ENCODE measurements at regions not wholly inside any gene's neighbourhood (a gene's known extent, or its start where the extent isn't known, plus 50 kb on each side); places are given as distances from the start of the nearest gene placed in this dataset.

GRCh38 chr1:5639106-5639722 lies 353.0 kb downstream of the NPHP4 start:
- Histone ChIP-seq H3K4me1 (ENCODE audit: control insufficient read depth, low read length) (no peaks in the 10 kb centered on the region), H3K4me3 (ENCODE audit: low read length) (no peak overlapping the region)

DNA sequence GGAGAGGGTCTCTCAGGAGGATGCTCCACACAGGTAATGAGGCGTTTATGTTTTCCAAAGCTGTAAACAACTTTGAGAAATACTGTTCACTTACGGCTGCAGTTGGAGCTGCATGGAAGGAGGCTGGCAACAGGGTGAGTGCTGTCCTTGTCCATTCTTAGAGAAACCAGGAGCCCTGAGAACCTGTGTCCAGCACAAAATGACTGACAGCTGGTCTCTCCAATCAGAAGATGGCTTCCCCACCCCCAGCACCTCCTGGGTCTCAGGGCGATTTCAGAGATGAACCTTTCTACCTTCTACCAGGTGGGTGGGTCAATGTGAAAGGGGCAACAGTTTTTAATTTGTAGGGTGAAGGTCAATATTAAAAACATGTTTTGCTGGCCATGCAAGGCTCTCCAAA lies 353.6 kb downstream of the NPHP4 start:
- Histone ChIP-seq H3K4me1 (ENCODE audit: control insufficient read depth, low read length) (no peaks in the 10 kb centered on the region), H3K36me3 (ENCODE audit: control insufficient read depth, low read length) (no peaks in the 10 kb centered on the region), H3F3A (ENCODE audit: control insufficient read depth, insufficient read depth) (no peaks in the 10 kb centered on the region), H3K27ac (ENCODE audit: low read depth, low read length) (no peak overlapping the region), H3K4me2 (ENCODE audit: low read length) (no peak overlapping the region), H3K9me2 (replicated peaks; ENCODE audit: control insufficient read depth, low read length) (no peaks in the 10 kb centered on the region), H3K9me3 (ENCODE audit: control insufficient read depth, insufficient read depth, low read length) (no peaks in the 10 kb centered on the region), H4K20me1 (ENCODE audit: control insufficient read depth, insufficient read depth, low read depth, low read length) (no peaks in the 10 kb centered on the region), H3K27me3 (ENCODE audit: control insufficient read depth, low read length) (no peaks in the 10 kb centered on the region), H3K79me2 (ENCODE audit: control insufficient read depth, low read length) (no peaks in the 10 kb centered on the region), H3K4me3 (ENCODE audit: low read length) (no peak overlapping the region)
- no peak for TF ChIP-seq EZH2phosphoT487 (IDR thresholded peaks at IDR 0.05; ENCODE audit: borderline replicate concordance, low read length)
- TF ChIP-seq, protein P1, sequence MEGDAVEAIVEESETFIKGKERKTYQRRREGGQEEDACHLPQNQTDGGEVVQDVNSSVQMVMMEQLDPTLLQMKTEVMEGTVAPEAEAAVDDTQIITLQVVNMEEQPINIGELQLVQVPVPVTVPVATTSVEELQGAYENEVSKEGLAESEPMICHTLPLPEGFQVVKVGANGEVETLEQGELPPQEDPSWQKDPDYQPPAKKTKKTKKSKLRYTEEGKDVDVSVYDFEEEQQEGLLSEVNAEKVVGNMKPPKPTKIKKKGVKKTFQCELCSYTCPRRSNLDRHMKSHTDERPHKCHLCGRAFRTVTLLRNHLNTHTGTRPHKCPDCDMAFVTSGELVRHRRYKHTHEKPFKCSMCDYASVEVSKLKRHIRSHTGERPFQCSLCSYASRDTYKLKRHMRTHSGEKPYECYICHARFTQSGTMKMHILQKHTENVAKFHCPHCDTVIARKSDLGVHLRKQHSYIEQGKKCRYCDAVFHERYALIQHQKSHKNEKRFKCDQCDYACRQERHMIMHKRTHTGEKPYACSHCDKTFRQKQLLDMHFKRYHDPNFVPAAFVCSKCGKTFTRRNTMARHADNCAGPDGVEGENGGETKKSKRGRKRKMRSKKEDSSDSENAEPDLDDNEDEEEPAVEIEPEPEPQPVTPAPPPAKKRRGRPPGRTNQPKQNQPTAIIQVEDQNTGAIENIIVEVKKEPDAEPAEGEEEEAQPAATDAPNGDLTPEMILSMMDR (IDR thresholded peaks at IDR 0.05; ENCODE audit: low read depth, low read length, poor library complexity, severe bottlenecking) = no peak

More at GRCh38 chr1:5639106-5639722, 353.0 kb downstream of the NPHP4 start:
- H3K4me2 ChIP-seq (ENCODE audit: low read length) = no peak overlapping the region
- H3F3A ChIP-seq (ENCODE audit: control insufficient read depth, insufficient read depth) = no peaks in the 10 kb centered on the region
- no peaks in the 10 kb centered on the region for H3K9me2 ChIP-seq (replicated peaks; ENCODE audit: control insufficient read depth, low read length)
- TF ChIP-seq, protein P1 (IDR thresholded peaks at IDR 0.05; ENCODE audit: low read depth, low read length, poor library complexity, severe bottlenecking) = no peak
- TF ChIP-seq EZH2phosphoT487 (IDR thresholded peaks at IDR 0.05; ENCODE audit: borderline replicate concordance, low read length) = no peak
- H4K20me1 ChIP-seq (ENCODE audit: control insufficient read depth, insufficient read depth, low read depth, low read length) = no peaks in the 10 kb centered on the region
- no peak overlapping the region for H3K27ac ChIP-seq (ENCODE audit: low read depth, low read length)
- no peaks in the 10 kb centered on the region for H3K9me3 ChIP-seq (ENCODE audit: control insufficient read depth, insufficient read depth, low read length)
- H3K79me2 ChIP-seq (ENCODE audit: control insufficient read depth, low read length) = no peaks in the 10 kb centered on the region
- H3K27me3 ChIP-seq (ENCODE audit: control insufficient read depth, low read length) = no peaks in the 10 kb centered on the region
- H3K36me3 ChIP-seq (ENCODE audit: control insufficient read depth, low read length) = no peaks in the 10 kb centered on the region

DNA sequence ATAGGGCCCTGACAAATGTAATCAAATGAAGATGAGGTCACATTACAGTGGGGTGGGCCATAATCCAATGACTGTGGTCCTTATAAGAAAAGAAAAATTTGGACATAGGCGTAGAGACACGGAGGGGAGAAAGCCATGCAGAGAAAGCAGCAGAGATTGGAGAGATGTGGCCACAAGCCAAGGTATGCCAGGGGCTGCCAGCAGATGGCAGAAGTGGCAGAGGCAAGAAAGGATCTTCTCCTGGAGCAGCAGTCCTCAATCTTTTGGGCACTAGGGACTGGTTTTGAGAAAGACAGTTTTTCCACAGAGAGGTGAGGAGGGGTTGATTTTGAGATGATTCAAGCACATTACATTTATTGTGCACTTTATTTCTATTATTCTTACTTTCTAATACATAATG lies 355.1 kb downstream of the NPHP4 start:
- Histone ChIP-seq H3K27ac (ENCODE audit: low read depth, low read length) (no peak overlapping the region), H3K36me3 (ENCODE audit: control insufficient read depth, low read length) (no peaks in the 10 kb centered on the region), H3K79me2 (ENCODE audit: control insufficient read depth, low read length) (no peaks in the 10 kb centered on the region), H3K27me3 (ENCODE audit: control insufficient read depth, low read length) (no peaks in the 10 kb centered on the region; the same call in 1 of the 2 replicates), H3F3A (ENCODE audit: control insufficient read depth, insufficient read depth) (no peaks in the 10 kb centered on the region), H3K4me1 (ENCODE audit: control insufficient read depth, low read length) (no peaks in the 10 kb centered on the region), H3K9me2 (replicated peaks; ENCODE audit: control insufficient read depth, low read length) (no peaks in the 10 kb centered on the region), H3K9me3 (ENCODE audit: control insufficient read depth, insufficient read depth, low read length) (no peaks in the 10 kb centered on the region), H3K4me3 (ENCODE audit: low read length) (no peak overlapping the region), H3K4me2 (ENCODE audit: low read length) (no peak overlapping the region), H4K20me1 (ENCODE audit: control insufficient read depth, insufficient read depth, low read depth, low read length) (no peaks in the 10 kb centered on the region)
- no peak for TF ChIP-seq EZH2phosphoT487 (IDR thresholded peaks at IDR 0.05; ENCODE audit: borderline replicate concordance, low read length)
- TF ChIP-seq, protein P1 (IDR thresholded peaks at IDR 0.05; ENCODE audit: low read depth, low read length, poor library complexity, severe bottlenecking) = peak; percentile 55

Data from DOHH2 (cell line).